Adrenal gland (tissue), 5 donors: ENCODE measurements at regions not wholly inside any gene's neighbourhood (a gene's known extent, or its start where the extent isn't known, plus 50 kb on each side); places are given as distances from the start of the nearest gene placed in this dataset.

Experiments used
- POLR2A ChIP-seq, 2 donors: fragments of 450-650 bp; IDR thresholded peaks; one replicate each; pipeline ENCODE4 v1.6.1; 2017; ENCODE audit warnings: antibody characterized with exemption in 2 of 2, mild to moderate bottlenecking in 2 of 2, moderate library complexity in 1 of 2
- TF ChIP-seq, protein P1 (sequence below), 6 experiments: fragments of 450-650 bp in 4 of 6; fragments of 200-600 bp in 2 of 6; sonication (generic) in 1 of 6; IDR thresholded peaks; 1 replicate in 5 of 6; 2 replicates in 1 of 6; pipeline versions ENCODE4 v1.5.1 to v1.8.0; 2016 to 2021; ENCODE audit warnings: antibody characterized with exemption in 6 of 6, mild to moderate bottlenecking in 2 of 6, moderate library complexity in 1 of 6
- donor health status: DM: no; HTN: no; CAD: no.

GRCh38 chr6:121006024-121006423, 328.3 kb downstream of the TBC1D32 start:
- TF ChIP-seq, protein P1, sequence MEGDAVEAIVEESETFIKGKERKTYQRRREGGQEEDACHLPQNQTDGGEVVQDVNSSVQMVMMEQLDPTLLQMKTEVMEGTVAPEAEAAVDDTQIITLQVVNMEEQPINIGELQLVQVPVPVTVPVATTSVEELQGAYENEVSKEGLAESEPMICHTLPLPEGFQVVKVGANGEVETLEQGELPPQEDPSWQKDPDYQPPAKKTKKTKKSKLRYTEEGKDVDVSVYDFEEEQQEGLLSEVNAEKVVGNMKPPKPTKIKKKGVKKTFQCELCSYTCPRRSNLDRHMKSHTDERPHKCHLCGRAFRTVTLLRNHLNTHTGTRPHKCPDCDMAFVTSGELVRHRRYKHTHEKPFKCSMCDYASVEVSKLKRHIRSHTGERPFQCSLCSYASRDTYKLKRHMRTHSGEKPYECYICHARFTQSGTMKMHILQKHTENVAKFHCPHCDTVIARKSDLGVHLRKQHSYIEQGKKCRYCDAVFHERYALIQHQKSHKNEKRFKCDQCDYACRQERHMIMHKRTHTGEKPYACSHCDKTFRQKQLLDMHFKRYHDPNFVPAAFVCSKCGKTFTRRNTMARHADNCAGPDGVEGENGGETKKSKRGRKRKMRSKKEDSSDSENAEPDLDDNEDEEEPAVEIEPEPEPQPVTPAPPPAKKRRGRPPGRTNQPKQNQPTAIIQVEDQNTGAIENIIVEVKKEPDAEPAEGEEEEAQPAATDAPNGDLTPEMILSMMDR (IDR thresholded peaks at IDR 0.05), result no peak
- TF ChIP-seq POLR2A (IDR thresholded peaks at IDR 0.05), result no peak
